Type B pancreatic cell (in vitro differentiated cells): ENCODE measurements at regions not wholly inside any gene's neighbourhood (a gene's known extent, or its start where the extent isn't known, plus 50 kb on each side); places are given as distances from the start of the nearest gene placed in this dataset.

Experiments
- DNase-seq: peaks from one replicate; pipeline ENCODE4 v3.0.0; 2021; ENCODE audit warnings: mixed read lengths; ENCODE audit not compliant: unreplicated experiment; ENCODE audit errors: extremely low spot score
- H3K27ac Mint-ChIP-seq: 2 replicates; pipeline ENCODE4 v1.8.0; 2021; ENCODE audit warnings: mild to moderate bottlenecking, mixed read lengths
- H3K27me3 Mint-ChIP-seq: 2 replicates; pipeline ENCODE4 v1.8.0; 2021; ENCODE audit warnings: mixed read lengths
- H3K36me3 Mint-ChIP-seq: 2 replicates; pipeline ENCODE4 v1.8.0; 2021; ENCODE audit warnings: mixed read lengths
- H3K4me1 Mint-ChIP-seq: one replicate; pipeline ENCODE4 v1.8.0; 2021; ENCODE audit warnings: mixed read lengths; ENCODE audit not compliant: unreplicated experiment
- H3K4me3 Mint-ChIP-seq: 2 replicates; pipeline ENCODE4 v1.8.0; 2021; ENCODE audit warnings: mild to moderate bottlenecking, mixed read lengths
- H3K9me3 Mint-ChIP-seq: 2 replicates; pipeline ENCODE4 v1.8.0; 2021; ENCODE audit warnings: mixed read lengths
- CTCF ChIP-seq: fragments of 200-600 bp; sonication (generic); conservative IDR thresholded peaks from 2 replicates; pipeline ENCODE4 v1.5.0; 2021; ENCODE audit warnings: antibody characterized with exemption, mild to moderate bottlenecking

GRCh38 chr5:133819977-133820471 lies 148.4 kb downstream of the C5orf15 start:
- DNase-seq = no peak
- TF ChIP-seq CTCF = no peak
- H3K36me3 Mint-ChIP-seq = no peaks in the 10 kb centered on the region
- H3K4me1 Mint-ChIP-seq = peaks cover 22% of the 10 kb centered on the region
- no peak overlapping the region for H3K27ac Mint-ChIP-seq
- no peaks in the 10 kb centered on the region for H3K9me3 Mint-ChIP-seq
- peaks cover 28% of the 10 kb centered on the region for H3K27me3 Mint-ChIP-seq
- H3K4me3 Mint-ChIP-seq = peak overlapping the region; percentile 30

GRCh38 chr5:133818869-133819600 lies 149.4 kb downstream of the C5orf15 start:
- DNase-seq = no peak
- H3K4me3 Mint-ChIP-seq = no peak overlapping the region
- no peak for TF ChIP-seq CTCF
- H3K27ac Mint-ChIP-seq = no peak overlapping the region
- no peaks in the 10 kb centered on the region for H3K36me3 Mint-ChIP-seq
- H3K9me3 Mint-ChIP-seq = no peaks in the 10 kb centered on the region
- H3K4me1 Mint-ChIP-seq = peaks cover 25% of the 10 kb centered on the region
- peaks cover 34% of the 10 kb centered on the region for H3K27me3 Mint-ChIP-seq

GRCh38 chr5:133818031-133818431 lies 150.4 kb downstream of the C5orf15 start:
- Mint-ChIP-seq H3K27me3 (peaks cover 39% of the 10 kb centered on the region), H3K9me3 (no peaks in the 10 kb centered on the region), H3K4me1 (peaks cover 28% of the 10 kb centered on the region), H3K27ac (no peak overlapping the region), H3K36me3 (no peaks in the 10 kb centered on the region), H3K4me3 (no peak overlapping the region)
- no peak for TF ChIP-seq CTCF
- DNase-seq = no peak

GRCh38 chr5:133817456-133817855 lies 151.0 kb downstream of the C5orf15 start:
- Mint-ChIP-seq H3K9me3 (no peaks in the 10 kb centered on the region), H3K27ac (no peak overlapping the region), H3K27me3 (peaks cover 35% of the 10 kb centered on the region), H3K36me3 (no peaks in the 10 kb centered on the region), H3K4me3 (no peak overlapping the region), H3K4me1 (peaks cover 28% of the 10 kb centered on the region)
- TF ChIP-seq CTCF = no peak
- DNase-seq = no peak

GRCh38 chr5:133816791-133817190 lies 151.6 kb downstream of the C5orf15 start:
- Mint-ChIP-seq H3K9me3 (no peaks in the 10 kb centered on the region), H3K27me3 (peaks cover 37% of the 10 kb centered on the region), H3K27ac (no peak overlapping the region), H3K4me3 (no peak overlapping the region), H3K36me3 (no peaks in the 10 kb centered on the region), H3K4me1 (peaks cover 28% of the 10 kb centered on the region)
- no peak for DNase-seq
- no peak for TF ChIP-seq CTCF
